MCF 10A (cell line): ENCODE measurements at regions not wholly inside any gene's neighbourhood (a gene's known extent, or its start where the extent isn't known, plus 50 kb on each side); places are given as distances from the start of the nearest gene placed in this dataset.

Experiments
- BruUV-seq: library from RNA; stranded (reverse); fragments of 400-500 nt; replicated peaks from 2 replicates; lab custom pipeline; 2021; lab: Mats Ljungman, UMichigan
- CTCF ChIA-PET: fragments of 300-600 bp; sonication (Branson Sonifier 250); formaldehyde crosslinking; extraction: SDS; loops from one replicate; lab custom pipeline; 2021; ENCODE audit warnings: antibody characterized with exemption, inconsistent platforms; lab: Yijun Ruan, JAX
- POLR2A ChIA-PET: fragments of 300-600, 350-650 bp; sonication (Branson Sonifier 250); formaldehyde crosslinking; extraction: SDS; loops from one replicate; lab custom pipeline; 2020; ENCODE audit warnings: antibody characterized with exemption, inconsistent platforms; lab: Yijun Ruan, JAX
- DNase-seq: peaks from one replicate; pipeline ENCODE4 v3.0.0-alpha.2; 2018; ENCODE audit not compliant: unreplicated experiment
- H3K27ac Mint-ChIP-seq: one replicate; pipeline ENCODE4 v1.8.0; 2022; ENCODE audit warnings: mild to moderate bottlenecking, low read depth, mixed read lengths; ENCODE audit not compliant: unreplicated experiment
- H3K27me3 Mint-ChIP-seq: one replicate; pipeline ENCODE4 v1.8.0; 2022; ENCODE audit warnings: mixed read lengths; ENCODE audit not compliant: insufficient read depth, unreplicated experiment
- H3K36me3 Mint-ChIP-seq: one replicate; pipeline ENCODE4 v1.8.0; 2022; ENCODE audit warnings: mild to moderate bottlenecking, moderate library complexity, mixed read lengths; ENCODE audit not compliant: insufficient read depth, unreplicated experiment
- H3K4me1 Mint-ChIP-seq: one replicate; pipeline ENCODE4 v1.8.0; 2022; ENCODE audit warnings: mixed read lengths; ENCODE audit not compliant: insufficient read depth, unreplicated experiment
- H3K4me3 Mint-ChIP-seq: one replicate; pipeline ENCODE4 v1.8.0; 2022; ENCODE audit warnings: mild to moderate bottlenecking, moderate library complexity, mixed read lengths; ENCODE audit not compliant: unreplicated experiment
- H3K9me3 Mint-ChIP-seq: one replicate; pipeline ENCODE4 v1.8.0; 2022; ENCODE audit warnings: mixed read lengths; ENCODE audit not compliant: unreplicated experiment
- CTCF ChIP-seq: fragments of 200-600 bp; IDR thresholded peaks from one replicate; pipeline ENCODE4 v1.8.0; 2022; ENCODE audit warnings: antibody characterized with exemption, mild to moderate bottlenecking; ENCODE audit not compliant: unreplicated experiment
- intact Hi-C: fragments of 100-400 bp; cut with micrococcal nuclease; formaldehyde crosslinking; loops from 2 replicates; pipeline ENCODE4 v1.14.1; 2022

GRCh38 chr9:117545846-117546245 lies 131.0 kb upstream of the ASTN2 start:
- no peaks in the 10 kb centered on the region for H3K27me3 Mint-ChIP-seq
- peak; percentile 24 for DNase-seq
- peaks cover 5% of the 10 kb centered on the region for H3K4me1 Mint-ChIP-seq
- intact Hi-C loops: no loop called here
- H3K36me3 Mint-ChIP-seq: no peaks in the 10 kb centered on the region
- BruUV-seq: no TSS peak
- TF ChIP-seq CTCF: no peak
- no peak overlapping the region for H3K4me3 Mint-ChIP-seq
- CTCF ChIA-PET: interaction anchor here (0.7 to 2.8 kb wide), 3 partner anchors 11 to 1446 kb away, joined by 3 to 17 read pairs (median 5); no protein-coding TSS in a partner anchor
- H3K9me3 Mint-ChIP-seq: peaks cover 28% of the 10 kb centered on the region
- no peak overlapping the region for H3K27ac Mint-ChIP-seq
- POLR2A ChIA-PET: interaction anchor here (0.6 kb wide), 1 partner anchor 796 kb away, joined by 3 read pairs; no protein-coding TSS in a partner anchor

- ChIA-PET CTCF (no interaction called here), POLR2A (no interaction called here)
- BruUV-seq: no TSS peak
- no peak for TF ChIP-seq CTCF
- no peak for DNase-seq
- no peak overlapping the region for H3K4me3 Mint-ChIP-seq
- H3K4me1 Mint-ChIP-seq: peaks cover 5% of the 10 kb centered on the region
- no peaks in the 10 kb centered on the region for H3K36me3 Mint-ChIP-seq
- peaks cover 17% of the 10 kb centered on the region for H3K9me3 Mint-ChIP-seq
- intact Hi-C loops: no loop called here
- no peaks in the 10 kb centered on the region for H3K27me3 Mint-ChIP-seq
- no peak overlapping the region for H3K27ac Mint-ChIP-seq
Measured at GRCh38 chr9:117543089-117543488, 128.2 kb upstream of the ASTN2 start.

- Mint-ChIP-seq H3K27me3 (no peaks in the 10 kb centered on the region), H3K9me3 (peaks cover 15% of the 10 kb centered on the region), H3K27ac (no peak overlapping the region), H3K4me3 (no peak overlapping the region), H3K36me3 (no peaks in the 10 kb centered on the region), H3K4me1 (no peaks in the 10 kb centered on the region)
- DNase-seq: no peak
- no TSS peak for BruUV-seq
- intact Hi-C loops: no loop called here
- POLR2A ChIA-PET: no interaction called here
- TF ChIP-seq CTCF: no peak
- CTCF ChIA-PET: no interaction called here
Measured at GRCh38 chr9:117542021-117542420, 127.2 kb upstream of the ASTN2 start.

GRCh38 chr9:117541181-117541580 lies 126.3 kb upstream of the ASTN2 start:
- Mint-ChIP-seq H3K9me3 (peaks cover 17% of the 10 kb centered on the region), H3K4me3 (no peak overlapping the region), H3K4me1 (no peaks in the 10 kb centered on the region), H3K27ac (no peak overlapping the region), H3K36me3 (no peaks in the 10 kb centered on the region), H3K27me3 (no peaks in the 10 kb centered on the region)
- no TSS peak for BruUV-seq
- intact Hi-C loops: no loop called here
- no peak for DNase-seq
- ChIA-PET POLR2A (no interaction called here), CTCF (no interaction called here)
- no peak for TF ChIP-seq CTCF
